GM21619 (cell line): ENCODE measurements at regions not wholly inside any gene's neighbourhood (a gene's known extent, or its start where the extent isn't known, plus 50 kb on each side); places are given as distances from the start of the nearest gene placed in this dataset.

Source experiments
- ATAC-seq: cut with Tn5 transposase; IDR thresholded peaks from one replicate; pipeline ENCODE4 v1.9.1; 2021; ENCODE audit not compliant: unreplicated experiment

DNA sequence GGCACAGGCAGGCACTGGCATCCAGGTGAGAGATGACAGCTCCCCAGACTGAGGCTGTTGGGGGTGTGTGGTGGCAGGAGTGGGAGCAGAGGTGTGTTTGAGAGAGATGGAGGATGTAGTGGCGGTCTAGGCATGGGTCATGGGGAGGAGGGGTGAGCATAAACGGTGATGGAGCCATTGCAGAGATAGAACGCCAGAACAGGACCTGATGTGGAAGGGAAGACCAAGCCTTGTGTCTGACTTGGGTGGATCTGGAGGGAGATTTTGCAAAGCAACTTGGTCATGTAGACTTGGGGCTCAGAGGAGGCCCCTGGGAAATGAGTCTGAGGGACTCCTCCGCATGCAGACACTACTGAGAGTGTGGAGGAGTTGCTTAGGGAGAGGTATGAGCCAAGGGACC lies 50.0 kb upstream of the CLDN5 start:
- ATAC-seq: no peak

DNA sequence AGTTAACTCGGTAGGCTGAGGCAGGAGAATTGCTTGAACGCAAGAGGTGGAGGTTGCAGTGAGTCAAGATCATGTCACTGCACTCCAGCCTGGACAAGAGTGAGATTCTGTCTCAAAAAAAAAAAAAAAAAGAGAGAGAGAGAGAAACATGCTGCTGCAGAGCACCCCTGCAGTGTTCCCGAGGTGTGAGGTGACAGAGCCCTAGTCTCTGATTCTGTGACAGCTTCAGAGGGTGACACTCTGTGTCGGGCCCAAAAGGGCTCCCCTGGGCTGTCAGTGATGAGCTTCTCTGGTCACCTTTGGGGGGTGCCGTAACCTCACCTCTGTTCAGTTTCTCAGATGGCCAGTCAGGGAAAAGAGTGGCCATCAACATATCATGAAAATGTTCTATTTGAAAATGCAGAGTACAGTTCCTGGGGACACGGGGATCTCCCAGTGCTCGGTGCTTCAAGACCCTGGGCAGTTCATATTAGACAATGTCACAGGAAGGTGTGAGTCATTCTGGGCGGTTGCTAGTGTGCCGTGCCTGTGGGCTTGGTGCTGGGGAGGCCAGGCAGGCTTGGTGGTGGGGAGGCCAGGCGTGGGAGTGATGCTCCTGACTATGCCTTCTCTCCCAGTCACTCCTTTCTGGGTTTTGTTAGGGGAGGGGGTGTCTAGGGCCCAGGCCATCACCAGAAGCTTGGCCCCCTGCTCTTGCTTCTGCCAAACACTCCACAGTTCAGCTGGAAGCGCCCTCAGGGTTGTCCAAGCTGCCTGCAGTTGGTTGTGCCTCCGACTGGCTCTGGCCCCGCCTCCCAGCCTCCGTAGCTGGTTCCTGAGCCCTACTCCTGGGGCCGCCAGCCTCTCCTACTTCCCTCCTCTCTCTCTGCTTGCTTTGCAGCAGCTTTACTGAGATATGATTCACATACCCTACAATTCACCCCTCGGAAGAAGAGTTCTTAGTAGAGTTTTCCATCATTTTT lies 52.5 kb upstream of the CLDN5 start:
- no peak for ATAC-seq

GRCh38 chr22:19577422-19577966 lies 53.3 kb upstream of the CLDN5 start:
- ATAC-seq: no peak

GRCh38 chr22:19578180-19579004 lies 54.2 kb upstream of the CLDN5 start:
- no peak for ATAC-seq

GRCh38 chr22:19579115-19579811 lies 55.1 kb upstream of the CLDN5 start:
- no peak for ATAC-seq

DNA sequence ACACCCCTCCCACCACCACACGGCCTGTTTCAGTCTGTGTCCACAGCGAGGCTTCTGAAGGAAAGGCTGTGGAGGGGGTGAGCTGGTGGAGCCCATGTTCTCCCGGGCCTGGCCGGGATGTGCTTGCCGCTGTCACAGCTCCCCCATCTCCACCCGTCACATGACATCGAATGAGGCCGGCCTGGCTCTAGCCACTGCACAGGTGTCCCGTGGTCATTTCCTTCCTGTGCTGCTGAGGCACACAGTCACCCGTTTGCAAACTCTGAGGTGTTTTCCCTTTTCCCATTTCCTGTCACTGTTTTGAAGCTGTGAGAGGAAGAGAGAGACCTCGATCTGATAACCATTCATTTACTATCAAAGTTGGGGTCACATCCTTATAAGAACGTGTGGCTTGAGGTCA lies 55.7 kb upstream of the CLDN5 start:
- ATAC-seq: no peak

DNA sequence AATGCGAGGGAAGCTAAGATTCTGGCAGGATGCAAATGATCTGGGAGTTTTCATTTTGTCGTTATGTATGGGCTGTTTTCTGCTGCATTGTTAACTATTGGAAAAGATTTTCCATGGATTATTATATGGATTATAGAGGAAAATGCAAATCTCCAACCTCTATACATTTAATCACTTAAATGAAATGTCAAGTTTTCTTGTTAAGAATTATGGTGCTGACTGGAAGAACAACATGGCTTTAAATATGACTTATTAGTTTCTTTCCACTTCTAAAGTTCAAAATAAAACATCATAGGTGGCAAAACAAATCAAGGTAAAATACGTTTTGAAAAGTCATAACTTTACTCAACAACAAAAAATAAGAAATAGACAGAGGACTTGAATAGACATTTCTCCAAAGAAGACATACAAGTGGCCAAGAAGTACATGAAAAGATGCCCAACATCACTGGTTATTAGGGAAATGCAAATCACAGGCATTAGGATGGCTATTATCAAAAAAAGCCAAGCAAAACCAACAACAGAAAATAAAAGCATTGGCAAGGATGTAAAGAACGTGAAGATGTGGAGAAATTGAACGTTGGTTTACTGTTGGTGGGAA lies 56.2 kb upstream of the CLDN5 start:
- no peak for ATAC-seq

DNA sequence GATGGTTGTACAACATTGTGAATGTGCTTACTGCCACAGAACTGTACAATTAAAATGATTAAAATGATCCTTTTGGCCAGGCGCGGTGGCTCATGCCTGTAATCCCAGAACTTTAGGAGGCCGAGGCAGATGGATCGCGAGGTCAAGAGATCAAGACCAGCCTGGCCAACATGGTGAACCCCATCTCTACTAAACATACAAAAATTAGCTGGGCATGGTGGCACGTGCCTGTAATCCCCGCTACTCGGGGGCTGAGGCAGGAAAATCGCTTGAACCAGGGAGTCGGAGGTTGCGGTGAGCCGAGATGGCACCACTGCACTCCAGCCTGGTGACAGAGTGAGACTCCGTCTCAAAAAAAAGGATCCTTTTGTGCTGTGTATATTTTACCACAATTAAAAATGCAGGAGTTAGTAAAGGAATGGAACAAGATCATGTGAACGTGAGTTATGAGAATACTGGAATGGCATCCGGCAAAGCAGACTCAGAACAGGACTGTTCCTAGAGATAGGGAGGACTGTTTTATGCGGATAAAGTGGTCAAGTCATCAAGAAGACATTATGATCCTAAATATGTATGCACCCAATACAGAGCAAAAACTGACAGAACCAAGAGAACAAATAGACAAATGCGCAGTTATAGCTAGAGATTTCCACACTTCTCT lies 58.0 kb upstream of the CLDN5 start:
- ATAC-seq: no peak

DNA sequence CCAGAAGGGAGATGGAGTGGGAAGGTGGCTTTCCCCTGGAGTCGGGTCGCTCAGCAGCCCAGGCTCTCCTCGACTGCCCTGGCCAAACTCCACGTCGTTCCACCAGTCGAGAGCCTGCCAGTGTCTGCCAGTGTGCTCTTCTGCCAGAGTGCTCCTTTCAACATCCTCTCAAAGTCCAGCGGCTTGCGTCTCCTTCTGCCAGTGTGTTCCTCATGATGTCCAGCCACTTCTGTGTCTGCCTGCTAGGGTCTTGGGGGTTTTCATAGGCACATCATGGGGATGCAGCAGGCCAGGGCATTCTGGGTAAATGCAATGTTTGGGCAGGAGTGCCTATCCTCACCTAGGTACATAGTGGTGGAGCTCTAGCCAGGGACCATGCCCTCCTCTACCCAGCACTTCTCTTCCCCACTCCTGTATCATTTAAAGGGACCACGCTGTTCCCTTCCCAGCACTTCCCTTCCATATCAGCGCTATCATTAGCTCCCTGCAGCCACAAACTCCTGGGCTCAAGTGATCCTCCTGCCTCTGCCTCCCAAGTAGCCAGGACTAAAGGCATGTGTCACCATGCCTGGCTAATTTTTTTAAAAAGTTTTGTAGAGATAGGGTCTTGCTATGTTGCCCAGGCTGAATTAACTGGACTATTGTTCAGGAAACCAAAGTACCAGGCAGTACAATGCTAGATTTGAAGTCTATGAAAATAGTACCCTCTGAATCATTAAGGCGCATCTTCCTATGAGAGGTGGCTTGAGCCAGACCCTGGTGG lies 62.9 kb upstream of the CLDN5 start:
- ATAC-seq: no peak

DNA sequence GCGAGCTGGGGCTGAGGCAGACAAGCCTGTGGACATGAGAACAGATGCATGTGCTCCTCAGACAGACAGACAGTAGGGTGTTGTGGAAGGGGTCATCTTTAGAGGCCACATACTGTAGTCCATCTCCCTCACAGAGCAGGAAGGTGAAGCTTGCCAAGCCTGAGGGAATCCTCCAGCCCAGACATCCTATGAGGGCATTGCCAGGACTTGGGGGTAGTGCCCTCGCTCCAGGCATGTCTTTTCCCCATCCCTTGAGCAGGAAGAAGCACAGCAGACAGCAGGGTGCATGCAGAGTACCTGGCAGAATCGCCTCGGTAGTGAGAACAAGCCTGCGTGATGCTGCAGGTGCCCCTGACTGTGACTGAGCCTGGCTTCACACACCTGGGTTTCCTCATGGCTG lies 66.5 kb upstream of the CLDN5 start:
- ATAC-seq: no peak

- ATAC-seq: no peak
Measured at GRCh38 chr22:19591568-19591967, 67.4 kb upstream of the CLDN5 start.

DNA sequence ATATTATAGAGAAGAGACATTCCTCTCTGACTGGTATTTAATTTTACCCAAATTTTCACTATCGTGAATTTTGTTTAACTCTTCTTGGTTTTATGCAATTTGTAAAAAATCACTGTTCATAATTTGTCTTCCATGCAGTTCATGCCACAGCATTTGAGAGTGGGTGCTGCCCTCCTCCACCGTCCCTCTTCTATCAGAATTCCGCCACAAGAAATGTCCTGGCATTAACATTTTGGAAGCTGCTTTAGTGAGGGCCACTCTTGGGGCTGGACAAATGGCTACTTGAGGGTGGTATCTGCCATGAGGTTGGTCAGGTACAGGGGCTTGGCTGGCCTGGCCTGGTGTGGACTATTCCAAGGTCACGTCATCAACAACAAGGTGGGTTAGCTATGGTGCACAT lies 68.3 kb upstream of the CLDN5 start:
- ATAC-seq: no peak

GRCh38 chr22:19593991-19594569 lies 69.9 kb upstream of the CLDN5 start:
- ATAC-seq: no peak

DNA sequence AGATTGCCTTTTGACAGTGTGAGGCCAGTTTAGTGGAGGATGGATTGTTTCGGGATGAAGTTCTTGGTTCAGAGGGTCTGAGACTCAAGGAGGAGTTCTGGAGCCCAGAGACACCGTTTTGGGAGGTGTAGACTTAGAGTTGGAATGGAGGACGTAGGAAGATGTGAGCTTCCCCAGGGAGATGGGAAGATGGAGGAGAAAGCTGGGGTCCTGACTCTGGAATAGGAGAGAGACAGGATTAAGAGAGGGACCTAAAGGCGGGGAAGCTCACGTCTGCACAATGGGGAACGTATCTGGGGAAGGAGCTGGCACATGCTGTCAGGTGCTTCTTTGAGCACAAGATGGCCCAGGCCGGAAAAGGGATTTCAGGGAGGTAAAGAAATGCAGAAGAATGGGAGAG lies 71.3 kb upstream of the CLDN5 start:
- no peak for ATAC-seq

DNA sequence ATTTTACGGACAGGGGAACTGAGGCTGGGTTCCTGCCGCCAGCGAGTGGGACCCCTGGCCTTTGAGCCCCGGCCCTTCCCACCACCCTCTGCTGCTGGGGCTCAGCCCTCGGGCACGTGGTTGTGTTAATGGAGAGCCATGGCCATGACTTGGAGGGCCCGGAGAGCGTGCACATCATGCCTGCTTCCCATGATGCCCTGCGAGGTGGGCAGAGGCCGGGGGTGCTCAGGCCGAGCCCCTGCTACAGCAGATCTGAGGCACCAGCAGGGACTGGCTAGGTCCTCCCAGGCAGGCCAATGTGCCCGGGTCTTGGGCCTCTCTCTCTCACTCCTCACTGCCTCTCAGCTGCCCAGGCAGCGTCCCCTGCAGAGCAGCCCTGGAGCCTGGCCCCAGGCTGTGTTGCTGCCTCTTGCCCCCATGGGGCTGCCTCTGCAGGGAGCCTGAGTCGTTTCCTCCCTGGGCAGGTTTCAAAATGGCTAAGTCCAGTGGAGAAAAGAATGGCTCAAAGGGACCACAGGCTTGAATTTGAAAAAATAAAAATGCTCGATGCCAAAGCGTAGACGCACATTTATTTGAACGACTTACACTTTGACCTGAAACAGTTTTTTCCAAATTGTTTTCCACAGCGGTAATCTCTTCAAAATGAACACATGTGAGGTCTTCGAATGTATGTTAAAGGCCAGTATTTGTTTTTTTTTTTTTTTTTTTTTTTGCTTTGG lies 72.6 kb upstream of the CLDN5 start:
- ATAC-seq: no peak

DNA sequence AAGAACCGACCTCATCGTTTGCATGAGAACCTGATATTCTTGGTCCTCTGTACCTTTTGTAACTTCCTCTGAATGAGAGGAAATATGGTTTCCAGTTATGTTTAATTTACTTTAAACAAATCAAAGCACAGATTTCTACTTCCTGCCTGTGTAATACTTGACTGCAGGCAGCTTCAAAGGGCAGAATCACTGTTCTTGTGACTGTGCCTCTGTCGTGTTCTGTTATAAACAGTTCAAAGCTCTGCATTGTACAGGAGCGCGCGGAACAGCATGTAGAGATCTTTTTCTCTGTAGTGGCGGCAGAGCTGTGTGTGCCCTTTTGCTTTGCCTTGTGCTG lies 73.2 kb upstream of the CLDN5 start:
- ATAC-seq: no peak

GRCh38 chr22:19598054-19598855 lies 74.0 kb upstream of the CLDN5 start:
- no peak for ATAC-seq

DNA sequence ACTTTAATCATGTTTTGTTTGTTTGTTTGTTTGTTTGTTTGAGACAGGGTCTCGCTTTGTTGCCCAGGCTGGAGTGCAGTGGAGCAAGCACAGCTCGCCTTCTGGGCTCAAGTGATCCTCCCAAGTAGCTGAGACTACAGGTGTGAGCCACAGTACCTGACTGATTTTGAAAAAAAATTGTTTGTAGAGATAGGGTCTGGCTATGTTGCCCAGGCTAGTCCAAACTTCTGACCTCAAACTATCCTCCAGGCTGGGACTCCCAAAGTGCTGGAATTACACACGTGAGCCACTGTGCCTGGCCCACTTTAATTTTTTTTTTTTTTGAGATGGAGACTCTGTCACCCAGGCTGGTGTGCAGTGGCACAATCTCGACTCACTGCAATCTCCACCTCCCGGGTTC lies 74.8 kb upstream of the CLDN5 start:
- no peak for ATAC-seq
